ENCODE measurements at regions not wholly inside any gene's neighbourhood (a gene's known extent, or its start where the extent isn't known, plus 50 kb on each side); places are given as distances from the start of the nearest gene placed in this dataset.

- DNase-seq (ENCODE audit: unreplicated experiment): no peak
- no peaks in the 10 kb centered on the region for H3K9me3 Mint-ChIP-seq (ENCODE audit: unreplicated experiment)
- peaks cover 6% of the 10 kb centered on the region for H3K36me3 Mint-ChIP-seq (ENCODE audit: insufficient read depth, unreplicated experiment)
- H3K4me3 Mint-ChIP-seq (ENCODE audit: unreplicated experiment): no peak overlapping the region
- POLR2A ChIA-PET: interaction anchor here (1.2 to 1.8 kb wide), 4 partner anchors 35 to 113 kb away, joined by 4 to 6 read pairs (median 5); no protein-coding TSS in a partner anchor
- no peak overlapping the region for H3K27ac Mint-ChIP-seq (ENCODE audit: low read depth, unreplicated experiment)
- no TSS peak for BruUV-seq (replicated peaks)
- H3K27me3 Mint-ChIP-seq (ENCODE audit: insufficient read depth, unreplicated experiment): peaks cover 16% of the 10 kb centered on the region
- TF ChIP-seq CTCF (IDR thresholded peaks at IDR 0.05; ENCODE audit: unreplicated experiment): no peak
- CTCF ChIA-PET: interaction anchor here (0.5 to 12.5 kb wide), 12 partner anchors 9 to 699 kb away, joined by 3 to 403 read pairs (median 6); no protein-coding TSS in a partner anchor
- H3K4me1 Mint-ChIP-seq (ENCODE audit: insufficient read depth, unreplicated experiment): peaks cover 12% of the 10 kb centered on the region
- intact Hi-C loops (cut with micrococcal nuclease): no loop called here
Measured at GRCh38 chr12:3998397-3998796, 125.2 kb upstream of the PARP11 start.

- peaks cover 6% of the 10 kb centered on the region for H3K36me3 Mint-ChIP-seq (ENCODE audit: insufficient read depth, unreplicated experiment)
- TF ChIP-seq CTCF (IDR thresholded peaks at IDR 0.05; ENCODE audit: unreplicated experiment): no peak
- intact Hi-C loops (cut with micrococcal nuclease): loop anchor here (2.0 kb wide), 1 partner anchor 112 kb away; no protein-coding TSS in a partner anchor
- DNase-seq (ENCODE audit: unreplicated experiment): no peak
- peaks cover 12% of the 10 kb centered on the region for H3K4me1 Mint-ChIP-seq (ENCODE audit: insufficient read depth, unreplicated experiment)
- ChIA-PET POLR2A (interaction anchor here (0.9 kb wide), 2 partner anchors 36 to 280 kb away, joined by 3 to 7 read pairs; no protein-coding TSS in a partner anchor), CTCF (interaction anchor here (0.6 to 12.5 kb wide), 31 partner anchors 9 to 1005 kb away, joined by 3 to 403 read pairs (median 4); no protein-coding TSS in a partner anchor)
- no TSS peak for BruUV-seq (replicated peaks)
- no peak overlapping the region for H3K27ac Mint-ChIP-seq (ENCODE audit: low read depth, unreplicated experiment)
- H3K4me3 Mint-ChIP-seq (ENCODE audit: unreplicated experiment): no peak overlapping the region
- H3K27me3 Mint-ChIP-seq (ENCODE audit: insufficient read depth, unreplicated experiment): peaks cover 37% of the 10 kb centered on the region
- H3K9me3 Mint-ChIP-seq (ENCODE audit: unreplicated experiment): no peaks in the 10 kb centered on the region
Measured at GRCh38 chr12:3996322-3996721, 123.1 kb upstream of the PARP11 start.

DNA sequence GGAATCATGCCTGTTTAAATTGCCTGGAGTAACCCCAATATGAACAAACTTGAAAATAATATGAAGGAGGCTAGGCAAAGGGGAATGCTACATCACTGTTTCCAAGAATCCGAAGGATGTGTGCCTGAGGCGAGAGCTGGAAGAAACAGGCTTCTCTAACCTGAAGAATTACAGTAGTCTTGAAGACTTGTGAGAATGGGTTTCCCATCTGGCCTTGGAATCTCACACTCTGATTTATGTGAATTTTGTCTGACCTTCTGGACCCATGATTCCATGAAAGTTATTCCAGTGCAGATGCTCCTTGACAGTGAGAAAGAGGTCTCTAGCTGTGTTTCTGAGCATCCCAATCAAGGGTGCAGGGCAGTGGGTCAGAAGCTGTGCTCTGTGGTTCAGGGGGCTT, 122.1 kb upstream of the PARP11 start:
- Mint-ChIP-seq H3K27me3 (ENCODE audit: insufficient read depth, unreplicated experiment) (peaks cover 47% of the 10 kb centered on the region), H3K27ac (ENCODE audit: low read depth, unreplicated experiment) (no peak overlapping the region), H3K36me3 (ENCODE audit: insufficient read depth, unreplicated experiment) (peaks cover 6% of the 10 kb centered on the region), H3K9me3 (ENCODE audit: unreplicated experiment) (no peaks in the 10 kb centered on the region), H3K4me1 (ENCODE audit: insufficient read depth, unreplicated experiment) (peaks cover 12% of the 10 kb centered on the region), H3K4me3 (ENCODE audit: unreplicated experiment) (no peak overlapping the region)
- BruUV-seq (replicated peaks): no TSS peak
- no peak for DNase-seq (ENCODE audit: unreplicated experiment)
- intact Hi-C loops (cut with micrococcal nuclease): loop anchor here (1.0 kb wide), 2 partner anchors 42 to 282 kb away; no protein-coding TSS in a partner anchor
- CTCF ChIA-PET: interaction anchor here (0.5 to 12.5 kb wide), 18 partner anchors 10 to 300 kb away, joined by 3 to 403 read pairs (median 4); no protein-coding TSS in a partner anchor
- no peak for TF ChIP-seq CTCF (IDR thresholded peaks at IDR 0.05; ENCODE audit: unreplicated experiment)
- POLR2A ChIA-PET: no interaction called here

DNA sequence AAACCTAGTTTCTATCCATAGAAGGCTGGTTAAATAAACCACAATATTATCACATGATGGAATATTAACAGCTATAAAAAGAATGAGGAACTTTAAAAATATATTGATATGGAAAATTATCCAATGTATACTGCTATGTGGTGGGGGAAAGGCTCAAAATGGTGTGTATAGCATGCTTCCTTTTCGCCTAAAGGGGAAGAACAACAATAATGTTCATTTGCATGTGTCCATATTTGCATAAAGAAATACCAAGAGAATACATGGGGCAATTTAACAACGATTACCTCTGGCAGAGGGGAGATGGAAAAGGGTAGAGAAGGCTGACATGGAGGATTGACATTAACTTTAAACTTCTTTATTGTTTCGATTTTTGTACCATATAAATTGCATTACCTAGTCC, 121.3 kb upstream of the PARP11 start:
- intact Hi-C loops (cut with micrococcal nuclease): no loop called here
- H3K27me3 Mint-ChIP-seq (ENCODE audit: insufficient read depth, unreplicated experiment): peaks cover 47% of the 10 kb centered on the region
- DNase-seq (ENCODE audit: unreplicated experiment): no peak
- ChIA-PET CTCF (interaction anchor here (0.7 to 12.5 kb wide), 10 partner anchors 8 to 283 kb away, joined by 3 to 403 read pairs (median 9); no protein-coding TSS in a partner anchor), POLR2A (interaction anchor here (0.7 kb wide), 2 partner anchors 107 to 198 kb away, joined by 4 read pairs; no protein-coding TSS in a partner anchor)
- no peak for TF ChIP-seq CTCF (IDR thresholded peaks at IDR 0.05; ENCODE audit: unreplicated experiment)
- H3K36me3 Mint-ChIP-seq (ENCODE audit: insufficient read depth, unreplicated experiment): peaks cover 6% of the 10 kb centered on the region
- no peaks in the 10 kb centered on the region for H3K9me3 Mint-ChIP-seq (ENCODE audit: unreplicated experiment)
- H3K27ac Mint-ChIP-seq (ENCODE audit: low read depth, unreplicated experiment): no peak overlapping the region
- H3K4me3 Mint-ChIP-seq (ENCODE audit: unreplicated experiment): no peak overlapping the region
- BruUV-seq (replicated peaks): no TSS peak
- peaks cover 8% of the 10 kb centered on the region for H3K4me1 Mint-ChIP-seq (ENCODE audit: insufficient read depth, unreplicated experiment)

Data from MCF 10A (cell line).